HepG2 (cell line): ENCODE measurements at regions not wholly inside any gene's neighbourhood (a gene's known extent, or its start where the extent isn't known, plus 50 kb on each side); places are given as distances from the start of the nearest gene placed in this dataset.

Source experiments
- DNMT3B ChIP-seq: conservative IDR thresholded peaks from 2 replicates; pipeline ENCODE4 v1.6.1; 2016; ENCODE audit warnings: missing biosample characterization, control low read depth
- FOXC1 ChIP-seq: sonication (generic); formaldehyde crosslinking; IDR thresholded peaks from 2 replicates; pipeline ENCODE4 v1.8.0; 2022; ENCODE audit warnings: mild to moderate bottlenecking, missing genetic modification reagents, borderline replicate concordance
- GFI1 ChIP-seq: sonication (generic); formaldehyde crosslinking; IDR thresholded peaks from 2 replicates; pipeline ENCODE4 v1.5.0; 2020; ENCODE audit warnings: missing genetic modification reagents, mild to moderate bottlenecking, borderline replicate concordance
- IKZF4 ChIP-seq: sonication (generic); formaldehyde crosslinking; IDR thresholded peaks from 2 replicates; pipeline ENCODE4 v1.5.1; 2020; ENCODE audit warnings: borderline replicate concordance, mild to moderate bottlenecking, low read depth, missing genetic modification reagents; ENCODE audit errors: not compliant biosample characterization
- MTF2 ChIP-seq: sonication (generic); formaldehyde crosslinking; IDR thresholded peaks from 2 replicates; pipeline ENCODE4 v1.5.0; 2020; ENCODE audit warnings: missing genetic modification reagents, borderline replicate concordance
- SOX13 ChIP-seq, 3 experiments: fragments of 450-650 bp in 1 of 3; sonication (generic) in 1 of 3; formaldehyde crosslinking in 1 of 3; IDR thresholded peaks in 2 of 3; conservative IDR thresholded peaks in 1 of 3; 2 replicates each; pipeline versions ENCODE4 v1.5.0 to v1.6.1; 2016 to 2020; ENCODE audit warnings: antibody characterized with exemption in 1 of 3, mild to moderate bottlenecking in 1 of 3, missing compliant biosample characterization in 1 of 3, missing genetic modification reagents in 1 of 3, moderate library complexity in 1 of 3
- ZFX ChIP-seq: sonication (generic); formaldehyde crosslinking; IDR thresholded peaks from 2 replicates; pipeline ENCODE4 v1.4.0; 2020; ENCODE audit warnings: mild to moderate bottlenecking, low read depth, missing genetic modification reagents, moderate library complexity
- ZNF451 ChIP-seq: sonication (generic); formaldehyde crosslinking; IDR thresholded peaks from 2 replicates; pipeline ENCODE4 v1.5.0; 2020; ENCODE audit warnings: mild to moderate bottlenecking, missing genetic modification reagents
- TF ChIP-seq, protein P1 (sequence below): sonication (generic); formaldehyde crosslinking; IDR thresholded peaks from 2 replicates; pipeline ENCODE4 v1.4.0; 2020; ENCODE audit warnings: mild to moderate bottlenecking, missing genetic modification reagents, borderline replicate concordance
- TF ChIP-seq, protein P2 (sequence below): sonication (generic); formaldehyde crosslinking; IDR thresholded peaks from 2 replicates; pipeline ENCODE4 v1.4.0; 2020; ENCODE audit warnings: missing genetic modification reagents, mild to moderate bottlenecking, borderline replicate concordance
- TF ChIP-seq, protein P3 (sequence below): sonication (generic); formaldehyde crosslinking; IDR thresholded peaks from 2 replicates; pipeline ENCODE4 v1.4.0; 2020; ENCODE audit warnings: missing genetic modification reagents
- TF ChIP-seq, protein P4 (sequence below): sonication (generic); formaldehyde crosslinking; conservative IDR thresholded peaks from 2 replicates; pipeline ENCODE4 v1.4.0; 2020; ENCODE audit warnings: missing genetic modification reagents
- TF ChIP-seq, protein P5 (sequence below): sonication (generic); formaldehyde crosslinking; IDR thresholded peaks from 2 replicates; pipeline ENCODE4 v1.9.0; 2022; ENCODE audit warnings: low read depth, missing genetic modification reagents

- TF ChIP-seq, protein P1, sequence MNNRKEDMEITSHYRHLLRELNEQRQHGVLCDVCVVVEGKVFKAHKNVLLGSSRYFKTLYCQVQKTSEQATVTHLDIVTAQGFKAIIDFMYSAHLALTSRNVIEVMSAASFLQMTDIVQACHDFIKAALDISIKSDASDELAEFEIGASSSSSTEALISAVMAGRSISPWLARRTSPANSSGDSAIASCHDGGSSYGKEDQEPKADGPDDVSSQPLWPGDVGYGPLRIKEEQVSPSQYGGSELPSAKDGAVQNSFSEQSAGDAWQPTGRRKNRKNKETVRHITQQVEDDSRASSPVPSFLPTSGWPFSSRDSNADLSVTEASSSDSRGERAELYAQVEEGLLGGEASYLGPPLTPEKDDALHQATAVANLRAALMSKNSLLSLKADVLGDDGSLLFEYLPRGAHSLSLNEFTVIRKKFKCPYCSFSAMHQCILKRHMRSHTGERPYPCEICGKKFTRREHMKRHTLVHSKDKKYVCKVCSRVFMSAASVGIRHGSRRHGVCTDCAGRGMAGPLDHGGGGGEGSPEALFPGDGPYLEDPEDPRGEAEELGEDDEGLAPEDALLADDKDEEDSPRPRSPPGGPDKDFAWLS (CRISPR knock-in tag) = no peak
- TF ChIP-seq, protein P2, sequence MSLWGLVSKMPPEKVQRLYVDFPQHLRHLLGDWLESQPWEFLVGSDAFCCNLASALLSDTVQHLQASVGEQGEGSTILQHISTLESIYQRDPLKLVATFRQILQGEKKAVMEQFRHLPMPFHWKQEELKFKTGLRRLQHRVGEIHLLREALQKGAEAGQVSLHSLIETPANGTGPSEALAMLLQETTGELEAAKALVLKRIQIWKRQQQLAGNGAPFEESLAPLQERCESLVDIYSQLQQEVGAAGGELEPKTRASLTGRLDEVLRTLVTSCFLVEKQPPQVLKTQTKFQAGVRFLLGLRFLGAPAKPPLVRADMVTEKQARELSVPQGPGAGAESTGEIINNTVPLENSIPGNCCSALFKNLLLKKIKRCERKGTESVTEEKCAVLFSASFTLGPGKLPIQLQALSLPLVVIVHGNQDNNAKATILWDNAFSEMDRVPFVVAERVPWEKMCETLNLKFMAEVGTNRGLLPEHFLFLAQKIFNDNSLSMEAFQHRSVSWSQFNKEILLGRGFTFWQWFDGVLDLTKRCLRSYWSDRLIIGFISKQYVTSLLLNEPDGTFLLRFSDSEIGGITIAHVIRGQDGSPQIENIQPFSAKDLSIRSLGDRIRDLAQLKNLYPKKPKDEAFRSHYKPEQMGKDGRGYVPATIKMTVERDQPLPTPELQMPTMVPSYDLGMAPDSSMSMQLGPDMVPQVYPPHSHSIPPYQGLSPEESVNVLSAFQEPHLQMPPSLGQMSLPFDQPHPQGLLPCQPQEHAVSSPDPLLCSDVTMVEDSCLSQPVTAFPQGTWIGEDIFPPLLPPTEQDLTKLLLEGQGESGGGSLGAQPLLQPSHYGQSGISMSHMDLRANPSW (CRISPR knock-in tag) = no peak
- TF ChIP-seq ZFX (CRISPR knock-in tag) (no peak), ZNF451 (CRISPR knock-in tag) (no peak), FOXC1 (CRISPR knock-in tag) (no peak), DNMT3B (CRISPR knock-in tag) (no peak), SOX13 (IDR thresholded peaks at IDR 0.05) (no peak), SOX13 (CRISPR knock-in tag; conservative IDR thresholded peaks at IDR 0.05 in 1 of 2, IDR thresholded peaks at IDR 0.05 in 1 of 2) (no peak), GFI1 (no peak), IKZF4 (CRISPR knock-in tag) (no peak), MTF2 (CRISPR knock-in tag) (no peak)
- TF ChIP-seq, protein P3, sequence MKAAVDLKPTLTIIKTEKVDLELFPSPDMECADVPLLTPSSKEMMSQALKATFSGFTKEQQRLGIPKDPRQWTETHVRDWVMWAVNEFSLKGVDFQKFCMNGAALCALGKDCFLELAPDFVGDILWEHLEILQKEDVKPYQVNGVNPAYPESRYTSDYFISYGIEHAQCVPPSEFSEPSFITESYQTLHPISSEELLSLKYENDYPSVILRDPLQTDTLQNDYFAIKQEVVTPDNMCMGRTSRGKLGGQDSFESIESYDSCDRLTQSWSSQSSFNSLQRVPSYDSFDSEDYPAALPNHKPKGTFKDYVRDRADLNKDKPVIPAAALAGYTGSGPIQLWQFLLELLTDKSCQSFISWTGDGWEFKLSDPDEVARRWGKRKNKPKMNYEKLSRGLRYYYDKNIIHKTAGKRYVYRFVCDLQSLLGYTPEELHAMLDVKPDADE = no peak
- TF ChIP-seq, protein P4, sequence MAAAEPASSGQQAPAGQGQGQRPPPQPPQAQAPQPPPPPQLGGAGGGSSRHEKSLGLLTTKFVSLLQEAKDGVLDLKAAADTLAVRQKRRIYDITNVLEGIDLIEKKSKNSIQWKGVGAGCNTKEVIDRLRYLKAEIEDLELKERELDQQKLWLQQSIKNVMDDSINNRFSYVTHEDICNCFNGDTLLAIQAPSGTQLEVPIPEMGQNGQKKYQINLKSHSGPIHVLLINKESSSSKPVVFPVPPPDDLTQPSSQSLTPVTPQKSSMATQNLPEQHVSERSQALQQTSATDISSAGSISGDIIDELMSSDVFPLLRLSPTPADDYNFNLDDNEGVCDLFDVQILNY (CRISPR knock-in tag) = no peak
- TF ChIP-seq, protein P5, sequence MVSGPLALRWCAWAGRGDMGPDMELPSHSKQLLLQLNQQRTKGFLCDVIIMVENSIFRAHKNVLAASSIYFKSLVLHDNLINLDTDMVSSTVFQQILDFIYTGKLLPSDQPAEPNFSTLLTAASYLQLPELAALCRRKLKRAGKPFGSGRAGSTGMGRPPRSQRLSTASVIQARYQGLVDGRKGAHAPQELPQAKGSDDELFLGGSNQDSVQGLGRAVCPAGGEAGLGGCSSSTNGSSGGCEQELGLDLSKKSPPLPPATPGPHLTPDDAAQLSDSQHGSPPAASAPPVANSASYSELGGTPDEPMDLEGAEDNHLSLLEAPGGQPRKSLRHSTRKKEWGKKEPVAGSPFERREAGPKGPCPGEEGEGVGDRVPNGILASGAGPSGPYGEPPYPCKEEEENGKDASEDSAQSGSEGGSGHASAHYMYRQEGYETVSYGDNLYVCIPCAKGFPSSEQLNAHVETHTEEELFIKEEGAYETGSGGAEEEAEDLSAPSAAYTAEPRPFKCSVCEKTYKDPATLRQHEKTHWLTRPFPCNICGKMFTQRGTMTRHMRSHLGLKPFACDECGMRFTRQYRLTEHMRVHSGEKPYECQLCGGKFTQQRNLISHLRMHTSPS (CRISPR knock-in tag) = no peak
Measured at GRCh38 chr9:117938086-117938485, 233.9 kb downstream of the TLR4 start (continued).
